ENCODE measurements at regions not wholly inside any gene's neighbourhood (a gene's known extent, or its start where the extent isn't known, plus 50 kb on each side); places are given as distances from the start of the nearest gene placed in this dataset.
"Not testable (repeated sequence)": the region's sequence is repeated elsewhere in the genome, so short reads cannot be mapped to it uniquely, and the experiment has no call there.

DNA sequence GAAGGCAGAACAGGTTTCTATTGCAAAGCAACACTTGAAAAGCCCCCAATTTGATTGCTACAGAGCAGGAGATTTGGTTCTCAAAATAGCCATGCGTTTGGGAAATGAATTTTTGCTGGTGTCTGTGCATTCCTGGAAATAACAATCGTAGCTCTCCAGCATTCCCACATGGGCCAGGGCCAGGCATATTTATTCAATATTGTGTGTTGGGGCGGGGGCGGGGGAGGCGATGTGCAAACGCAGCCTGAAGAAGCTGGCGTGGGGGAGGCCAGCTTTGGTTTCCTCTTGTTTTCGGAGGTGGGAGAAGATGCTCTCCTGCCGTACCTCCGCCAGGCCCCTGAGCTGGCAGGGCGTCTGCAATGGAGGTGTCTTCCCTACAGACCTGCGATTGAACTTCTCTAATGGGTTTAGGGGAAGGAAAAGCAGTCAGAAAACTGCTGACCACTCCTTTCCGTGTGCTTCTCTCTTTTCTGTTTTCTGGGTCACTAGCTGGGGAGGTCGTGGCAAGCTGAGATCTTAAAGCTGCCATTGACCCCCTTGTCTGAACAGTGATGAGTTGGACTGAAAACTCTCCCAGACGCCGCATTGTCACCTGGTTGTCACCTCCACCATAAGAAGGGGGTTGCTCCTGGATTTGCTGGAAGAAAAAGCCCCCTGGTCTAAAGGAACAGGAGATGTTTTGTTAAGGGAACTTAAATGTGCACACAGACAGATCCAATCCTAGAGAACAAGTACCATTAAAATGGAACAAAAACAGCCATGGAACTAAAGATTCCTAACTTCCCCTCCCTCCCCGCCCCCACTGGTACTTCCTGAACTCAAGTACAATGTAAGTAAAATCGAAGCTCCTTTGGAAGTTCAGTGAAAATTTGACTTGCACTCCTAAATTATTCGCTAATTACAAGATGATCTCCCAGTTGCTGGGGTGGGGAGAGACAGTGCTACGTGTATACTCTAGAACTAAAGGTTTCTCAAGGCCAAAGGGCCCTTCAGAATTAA, 56.4 kb upstream of the HABP2 start:
- Histone ChIP-seq H3K36me3 (replicated peaks in 1 of 2) (no peaks in the 10 kb centered on the region), H3K27ac (peak overlapping the region in 1 of 5 donors; percentile 34), H3K27me3 (no peaks in the 10 kb centered on the region), H3K4me3 (no peak overlapping the region), H3K4me1 (replicated peaks in 1 of 2) (peaks cover 0 to 17% of the 10 kb centered on the region in 2 donors), H3K9me3 (replicated peaks in 1 of 3) (no peaks in the 10 kb centered on the region)
- intact Hi-C loops (cut with DNase I) = no loop called here
- TF ChIP-seq, protein P1, sequence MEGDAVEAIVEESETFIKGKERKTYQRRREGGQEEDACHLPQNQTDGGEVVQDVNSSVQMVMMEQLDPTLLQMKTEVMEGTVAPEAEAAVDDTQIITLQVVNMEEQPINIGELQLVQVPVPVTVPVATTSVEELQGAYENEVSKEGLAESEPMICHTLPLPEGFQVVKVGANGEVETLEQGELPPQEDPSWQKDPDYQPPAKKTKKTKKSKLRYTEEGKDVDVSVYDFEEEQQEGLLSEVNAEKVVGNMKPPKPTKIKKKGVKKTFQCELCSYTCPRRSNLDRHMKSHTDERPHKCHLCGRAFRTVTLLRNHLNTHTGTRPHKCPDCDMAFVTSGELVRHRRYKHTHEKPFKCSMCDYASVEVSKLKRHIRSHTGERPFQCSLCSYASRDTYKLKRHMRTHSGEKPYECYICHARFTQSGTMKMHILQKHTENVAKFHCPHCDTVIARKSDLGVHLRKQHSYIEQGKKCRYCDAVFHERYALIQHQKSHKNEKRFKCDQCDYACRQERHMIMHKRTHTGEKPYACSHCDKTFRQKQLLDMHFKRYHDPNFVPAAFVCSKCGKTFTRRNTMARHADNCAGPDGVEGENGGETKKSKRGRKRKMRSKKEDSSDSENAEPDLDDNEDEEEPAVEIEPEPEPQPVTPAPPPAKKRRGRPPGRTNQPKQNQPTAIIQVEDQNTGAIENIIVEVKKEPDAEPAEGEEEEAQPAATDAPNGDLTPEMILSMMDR (IDR thresholded peaks at IDR 0.05) = no peak
- no peak for TF ChIP-seq POLR2A (IDR thresholded peaks at IDR 0.05)
- WGBS, 4 donors = 49 to 66% (median 60%) methylated on average over 20 of the region's 20 CpGs
- no peak for DNase-seq

DNA sequence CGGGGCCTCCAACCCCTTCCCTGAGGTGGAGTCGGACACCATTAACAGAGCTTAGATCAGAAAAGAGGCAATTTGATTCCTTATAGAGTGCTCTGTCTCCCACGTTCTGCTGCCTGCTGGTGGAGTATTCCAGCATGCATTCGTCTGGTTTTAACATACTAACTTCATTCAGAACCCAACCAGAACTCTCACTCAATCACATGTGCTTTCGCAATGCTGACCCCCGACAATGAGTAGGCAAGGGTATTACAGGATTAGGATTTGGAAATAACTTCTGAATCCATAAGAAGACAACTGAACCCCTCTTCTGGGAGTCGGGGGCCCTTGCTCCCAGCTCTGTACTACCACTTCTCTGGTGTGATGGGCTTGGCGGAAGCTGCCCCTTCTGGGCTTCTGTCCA, 55.7 kb upstream of the HABP2 start:
- no peaks in the 10 kb centered on the region for H3K36me3 ChIP-seq (replicated peaks in 1 of 2)
- no peak overlapping the region for H3K27ac ChIP-seq
- intact Hi-C loops (cut with DNase I) = no loop called here
- no peaks in the 10 kb centered on the region for H3K9me3 ChIP-seq (replicated peaks in 1 of 3)
- H3K4me1 ChIP-seq (replicated peaks in 1 of 2) = peaks cover 0 to 17% of the 10 kb centered on the region in 2 donors
- no peak overlapping the region for H3K4me3 ChIP-seq
- TF ChIP-seq, protein P1 (IDR thresholded peaks at IDR 0.05) = no peak
- TF ChIP-seq POLR2A (IDR thresholded peaks at IDR 0.05) = no peak
- DNase-seq = no peak
- WGBS, 4 donors = 68 to 79% (median 74%) methylated on average over 8 of the region's 8 CpGs
- no peaks in the 10 kb centered on the region for H3K27me3 ChIP-seq

DNA sequence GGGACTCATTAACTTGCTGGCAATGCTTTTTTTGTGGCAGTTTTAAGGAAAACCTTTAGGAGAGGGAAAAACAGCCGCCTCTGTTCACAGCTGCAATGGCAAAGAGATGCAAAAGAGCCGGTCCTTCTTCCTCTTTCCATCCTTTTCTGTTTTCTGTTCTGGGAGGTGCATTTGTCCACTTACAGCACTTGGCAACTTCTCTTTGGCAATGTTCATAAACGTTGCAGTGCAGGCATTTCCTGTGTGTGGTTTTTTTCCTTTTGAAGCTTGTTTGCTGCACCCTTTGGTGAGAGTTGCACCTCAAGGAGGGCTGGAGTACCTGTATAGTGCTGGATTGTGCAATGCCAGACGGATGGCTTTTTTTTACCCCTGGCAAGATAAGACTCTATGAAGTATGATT, 53.9 kb upstream of the HABP2 start:
- 33 to 41% (median 35%) methylated on average over 4 of the region's 4 CpGs for WGBS, 4 donors
- no peak overlapping the region for H3K27ac ChIP-seq
- TF ChIP-seq, protein P1 (IDR thresholded peaks at IDR 0.05) = no peak
- TF ChIP-seq POLR2A (IDR thresholded peaks at IDR 0.05) = no peak
- intact Hi-C loops (cut with DNase I) = no loop called here
- H3K4me1 ChIP-seq (replicated peaks in 1 of 2) = peaks cover 0 to 17% of the 10 kb centered on the region in 2 donors
- H3K36me3 ChIP-seq (replicated peaks in 1 of 2) = no peaks in the 10 kb centered on the region
- no peak for DNase-seq
- no peak overlapping the region for H3K4me3 ChIP-seq
- H3K9me3 ChIP-seq (replicated peaks in 1 of 3) = no peaks in the 10 kb centered on the region
- peaks cover 3% of the 10 kb centered on the region for H3K27me3 ChIP-seq

DNA sequence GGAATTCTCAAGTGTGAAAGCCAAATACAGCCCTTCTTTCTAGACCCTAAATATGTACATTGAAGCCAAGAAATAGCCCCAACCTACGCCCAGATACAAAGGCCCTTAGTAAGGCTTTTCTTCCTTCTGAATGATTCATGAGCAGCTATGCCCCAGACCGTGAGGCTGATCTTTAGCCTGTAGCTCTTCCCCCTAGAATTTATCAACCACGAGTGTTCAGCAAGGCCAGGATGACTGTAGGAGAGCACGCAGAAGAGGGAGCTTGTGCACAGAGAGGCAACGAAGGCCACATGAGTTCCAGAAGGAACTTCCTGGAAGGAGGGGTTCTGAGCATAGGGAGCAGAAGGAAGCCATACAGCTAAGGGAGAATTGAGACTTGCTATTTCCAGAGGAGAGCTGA, 53.0 kb upstream of the HABP2 start:
- intact Hi-C loops (cut with DNase I) = no loop called here
- Histone ChIP-seq H3K4me1 (replicated peaks in 1 of 2) (peaks cover 0 to 17% of the 10 kb centered on the region in 2 donors), H3K27me3 (peaks cover 3% of the 10 kb centered on the region), H3K4me3 (no peak overlapping the region), H3K27ac (no peak overlapping the region), H3K36me3 (replicated peaks in 1 of 2) (no peaks in the 10 kb centered on the region), H3K9me3 (replicated peaks in 1 of 3) (no peaks in the 10 kb centered on the region)
- DNase-seq = no peak
- 61 to 80% (median 66%) methylated on average over 5 of the region's 5 CpGs for WGBS, 4 donors
- TF ChIP-seq, protein P1 (IDR thresholded peaks at IDR 0.05) = no peak
- TF ChIP-seq POLR2A (IDR thresholded peaks at IDR 0.05) = no peak

DNA sequence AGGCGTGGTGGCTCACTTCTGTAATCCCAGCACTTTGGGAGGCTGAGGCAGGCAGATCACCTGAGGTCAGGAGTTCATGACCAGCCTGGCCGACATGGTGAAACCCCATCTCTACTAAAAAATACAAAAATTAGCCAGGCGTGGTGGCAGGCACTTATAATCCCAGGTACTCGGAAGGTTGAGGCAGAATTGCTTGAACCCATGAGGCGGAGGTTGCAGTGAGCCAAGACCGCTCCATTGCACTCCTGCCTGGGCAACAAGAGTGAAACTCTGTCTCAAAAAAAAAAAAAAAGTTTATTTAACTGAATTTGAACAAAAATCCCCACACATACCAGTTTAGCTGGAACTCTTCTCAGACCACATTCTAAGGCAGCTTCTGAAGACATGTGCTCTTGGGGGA, 51.8 kb upstream of the HABP2 start:
- H3K36me3 ChIP-seq (replicated peaks in 1 of 2); H3K4me3 ChIP-seq; H3K9me3 ChIP-seq (replicated peaks in 1 of 3); H3K27ac ChIP-seq; DNase-seq; H3K27me3 ChIP-seq; intact Hi-C loops (cut with DNase I): not testable (repeated sequence)
- H3K4me1 ChIP-seq (replicated peaks in 1 of 2) = peaks cover 0 to 12% of the 10 kb centered on the region in 2 donors
- WGBS, 4 donors = 83 to 87% (median 85%) methylated on average over 6 of the region's 6 CpGs
